ENCODE measurements at regions not wholly inside any gene's neighbourhood (a gene's known extent, or its start where the extent isn't known, plus 50 kb on each side); places are given as distances from the start of the nearest gene placed in this dataset.

GRCh38 chr1:30601316-30602085, 121.9 kb downstream of the MATN1 start:
- DNase-seq (ENCODE audit: low spot score), result peak; percentile 14
- 87% methylated on average over 8 of the region's 8 CpGs for WGBS
- no peaks in the 10 kb centered on the region for H3K27me3 ChIP-seq (ENCODE audit: control insufficient read depth in 4 of 4, insufficient read depth in 4 of 4, low read length in 3 of 4)

More at GRCh38 chr1:30601316-30602085, 121.9 kb downstream of the MATN1 start:
- Histone ChIP-seq H3K4me1 (ENCODE audit: control insufficient read depth in 4 of 4, insufficient read depth in 4 of 4, low read length in 3 of 4) (no peaks in the 10 kb centered on the region), H3K4me3 (ENCODE audit: low read depth in 1 of 3, low read length in 3 of 3) (no peak overlapping the region), H3K36me3 (ENCODE audit: control insufficient read depth in 4 of 4, insufficient read depth in 3 of 4, low read depth in 1 of 4, low read length in 3 of 4) (no peaks in the 10 kb centered on the region), H3K9ac (ENCODE audit: low read depth in 1 of 2, low read length in 2 of 2) (no peak overlapping the region), H3K9me3 (ENCODE audit: control insufficient read depth in 4 of 4, low read length in 3 of 4) (peaks cover 0 to 6% (median 5%) of the 10 kb centered on the region in 4 donors), H3K27ac (ENCODE audit: low read depth in 1 of 2, low read length in 2 of 2) (no peak overlapping the region)
- TF ChIP-seq CTCF (IDR thresholded peaks at IDR 0.05; ENCODE audit: low read depth, low read length, missing input control) (no peak), ATF3 (IDR thresholded peaks at IDR 0.05) (no peak), REST (IDR thresholded peaks at IDR 0.05) (no peak), FOXA2 (IDR thresholded peaks at IDR 0.05) (no peak), FOXA1 (IDR thresholded peaks at IDR 0.05) (no peak), SP1 (IDR thresholded peaks at IDR 0.05) (no peak), ZBTB33 (IDR thresholded peaks at IDR 0.05) (no peak), RXRA (IDR thresholded peaks at IDR 0.05) (no peak), RAD21 (IDR thresholded peaks at IDR 0.05) (no peak), EGR1 (IDR thresholded peaks at IDR 0.05; ENCODE audit: low read depth in 2 of 2) (no peak), JUND (IDR thresholded peaks at IDR 0.05) (no peak), YY1 (IDR thresholded peaks at IDR 0.05) (no peak)
